ENCODE measurements at regions not wholly inside any gene's neighbourhood (a gene's known extent, or its start where the extent isn't known, plus 50 kb on each side); places are given as distances from the start of the nearest gene placed in this dataset.

- H3F3A ChIP-seq (ENCODE audit: insufficient read depth, low read length, poor library complexity, severe bottlenecking): no peaks in the 10 kb centered on the region
- H3K9me3 ChIP-seq (ENCODE audit: low read length): no peaks in the 10 kb centered on the region
- no peak overlapping the region for H3K9ac ChIP-seq (ENCODE audit: low read length)
- no peak overlapping the region for H3K27ac ChIP-seq (ENCODE audit: low read length)
- no peaks in the 10 kb centered on the region for H4K20me1 ChIP-seq (ENCODE audit: insufficient read depth)
- TF ChIP-seq TAF1 (IDR thresholded peaks at IDR 0.05; ENCODE audit: low read depth): no peak
- TF ChIP-seq EP300 (conservative IDR thresholded peaks at IDR 0.05; ENCODE audit: poor library complexity, severe bottlenecking): no peak
- no peak for TF ChIP-seq REST (IDR thresholded peaks at IDR 0.05; ENCODE audit: borderline replicate concordance)
- no peak for TF ChIP-seq RAD21 (conservative IDR thresholded peaks at IDR 0.05)
- TF ChIP-seq EZH2 (IDR thresholded peaks at IDR 0.05; ENCODE audit: borderline replicate concordance, insufficient read depth, low read length, poor library complexity, severe bottlenecking): no peak
- TF ChIP-seq CTCF (IDR thresholded peaks at IDR 0.05; ENCODE audit: poor library complexity, severe bottlenecking): no peak
- no peak for TF ChIP-seq POLR2AphosphoS5 (IDR thresholded peaks at IDR 0.05)
- H3K79me2 ChIP-seq (replicated peaks; ENCODE audit: insufficient read depth, low read length): no peaks in the 10 kb centered on the region
- no peaks in the 10 kb centered on the region for H3K36me3 ChIP-seq (ENCODE audit: insufficient read depth, low read length)
- H3K4me2 ChIP-seq (ENCODE audit: low read length): no peak overlapping the region
- H3K27me3 ChIP-seq (ENCODE audit: insufficient read depth, low read depth, low read length): no peaks in the 10 kb centered on the region
- H3K9me2 ChIP-seq (ENCODE audit: insufficient read depth, low read length): no peaks in the 10 kb centered on the region
- no peak overlapping the region for H2AFZ ChIP-seq (ENCODE audit: low read depth, low read length)
- no peak overlapping the region for H3K4me3 ChIP-seq (ENCODE audit: low read length)
Measured at GRCh38 chr12:82554529-82554928, 132.2 kb upstream of the TMTC2 start.

GRCh38 chr12:82555699-82556098 is 131.0 kb upstream of the TMTC2 start:
- no peaks in the 10 kb centered on the region for H3K27me3 ChIP-seq (ENCODE audit: insufficient read depth, low read depth, low read length)
- no peaks in the 10 kb centered on the region for H4K20me1 ChIP-seq (ENCODE audit: insufficient read depth)
- no peak overlapping the region for H3K27ac ChIP-seq (ENCODE audit: low read length)
- H3K4me2 ChIP-seq (ENCODE audit: low read length): no peak overlapping the region
- H3K79me2 ChIP-seq (replicated peaks; ENCODE audit: insufficient read depth, low read length): no peaks in the 10 kb centered on the region
- H3K9ac ChIP-seq (ENCODE audit: low read length): no peak overlapping the region
- H3F3A ChIP-seq (ENCODE audit: insufficient read depth, low read length, poor library complexity, severe bottlenecking): no peaks in the 10 kb centered on the region
- no peak overlapping the region for H3K4me3 ChIP-seq (ENCODE audit: low read length)
- no peaks in the 10 kb centered on the region for H3K9me2 ChIP-seq (ENCODE audit: insufficient read depth, low read length)
- no peak overlapping the region for H2AFZ ChIP-seq (ENCODE audit: low read depth, low read length)
- H3K9me3 ChIP-seq (ENCODE audit: low read length): no peaks in the 10 kb centered on the region
- no peaks in the 10 kb centered on the region for H3K36me3 ChIP-seq (ENCODE audit: insufficient read depth, low read length)
- TF ChIP-seq POLR2AphosphoS5 (IDR thresholded peaks at IDR 0.05) (no peak), SMC3 (conservative IDR thresholded peaks at IDR 0.05; ENCODE audit: poor library complexity) (no peak), TAF1 (IDR thresholded peaks at IDR 0.05; ENCODE audit: low read depth) (no peak), EZH2 (IDR thresholded peaks at IDR 0.05; ENCODE audit: borderline replicate concordance, insufficient read depth, low read length, poor library complexity, severe bottlenecking) (no peak), REST (IDR thresholded peaks at IDR 0.05; ENCODE audit: borderline replicate concordance) (no peak)

Data from neural cell (in vitro differentiated cells).